DOHH2 (cell line): ENCODE measurements at regions not wholly inside any gene's neighbourhood (a gene's known extent, or its start where the extent isn't known, plus 50 kb on each side); places are given as distances from the start of the nearest gene placed in this dataset.
A peak's percentile ranks its signal among the peaks of the same experiment; 100 is the strongest.

Experiments
- H3F3A ChIP-seq: fragments of 200-600 bp; sonication (generic), shearing (Covaris generic); 2 replicates; pipeline ENCODE4 v1.6.0; 2016; ENCODE audit warnings: antibody characterized with exemption, mild to moderate bottlenecking; ENCODE audit not compliant: control insufficient read depth, insufficient read depth
- H3K27ac ChIP-seq: fragments of 200-600 bp; sonication (generic); 2 replicates; pipeline ENCODE4 v1.5.1; 2014; ENCODE audit warnings: low read depth, mild to moderate bottlenecking, low read length, moderate library complexity
- H3K27me3 ChIP-seq: fragments of 200-600 bp; sonication (generic); 2 replicates; pipeline ENCODE4 v1.6.1; 2014; ENCODE audit warnings: mild to moderate bottlenecking, low read length, mixed read lengths; ENCODE audit not compliant: control insufficient read depth
- H3K36me3 ChIP-seq: fragments of 200-600 bp; sonication (generic); 2 replicates; pipeline ENCODE4 v1.6.1; 2014; ENCODE audit warnings: mild to moderate bottlenecking, low read length, moderate library complexity, mixed read lengths; ENCODE audit not compliant: control insufficient read depth
- H3K4me1 ChIP-seq: fragments of 200-600 bp; sonication (generic); 2 replicates; pipeline ENCODE4 v1.6.1; 2014; ENCODE audit warnings: mild to moderate bottlenecking, low read length, mixed read lengths; ENCODE audit not compliant: control insufficient read depth
- H3K4me2 ChIP-seq: fragments of 200-600 bp; sonication (generic); 2 replicates; pipeline ENCODE4 v1.6.0; 2014; ENCODE audit warnings: mild to moderate bottlenecking, low read length, moderate library complexity
- H3K4me3 ChIP-seq: fragments of 200-600 bp; sonication (generic); 2 replicates; pipeline ENCODE4 v1.5.1; 2014; ENCODE audit warnings: mild to moderate bottlenecking, low read length, mixed read lengths
- H3K79me2 ChIP-seq: fragments of 200-600 bp; sonication (generic); 2 replicates; pipeline ENCODE4 v1.6.1; 2014; ENCODE audit warnings: mild to moderate bottlenecking, low read length, mixed read lengths; ENCODE audit not compliant: control insufficient read depth
- H3K9me2 ChIP-seq: fragments of 200-600 bp; sonication (generic); replicated peaks from 2 replicates; pipeline ENCODE4 v1.6.1; 2014; ENCODE audit warnings: mild to moderate bottlenecking, low read length, mixed read lengths; ENCODE audit not compliant: control insufficient read depth
- H3K9me3 ChIP-seq: fragments of 200-600 bp; sonication (generic); 2 replicates; pipeline ENCODE4 v1.6.1; 2014; ENCODE audit warnings: antibody characterized with exemption, low read length, mixed read lengths; ENCODE audit not compliant: control insufficient read depth, insufficient read depth
- H4K20me1 ChIP-seq: fragments of 200-600 bp; sonication (generic); 2 replicates; pipeline ENCODE4 v1.6.0; 2014; ENCODE audit warnings: low read depth, mild to moderate bottlenecking, antibody characterized with exemption, low read length, moderate library complexity; ENCODE audit not compliant: control insufficient read depth, insufficient read depth
- EZH2phosphoT487 ChIP-seq: fragments of 200-600 bp; sonication (generic); IDR thresholded peaks from 2 replicates; pipeline ENCODE4 v1.6.1; 2017; ENCODE audit warnings: borderline replicate concordance, mild to moderate bottlenecking, antibody characterized with exemption, low read length, moderate library complexity, mixed read lengths
- TF ChIP-seq, protein P1 (sequence below): fragments of 200-600 bp; sonication (generic); IDR thresholded peaks from one replicate; pipeline ENCODE4 v1.5.1; 2014; ENCODE audit warnings: antibody characterized with exemption, mild to moderate bottlenecking, low read depth, low read length; ENCODE audit not compliant: poor library complexity, severe bottlenecking

DNA sequence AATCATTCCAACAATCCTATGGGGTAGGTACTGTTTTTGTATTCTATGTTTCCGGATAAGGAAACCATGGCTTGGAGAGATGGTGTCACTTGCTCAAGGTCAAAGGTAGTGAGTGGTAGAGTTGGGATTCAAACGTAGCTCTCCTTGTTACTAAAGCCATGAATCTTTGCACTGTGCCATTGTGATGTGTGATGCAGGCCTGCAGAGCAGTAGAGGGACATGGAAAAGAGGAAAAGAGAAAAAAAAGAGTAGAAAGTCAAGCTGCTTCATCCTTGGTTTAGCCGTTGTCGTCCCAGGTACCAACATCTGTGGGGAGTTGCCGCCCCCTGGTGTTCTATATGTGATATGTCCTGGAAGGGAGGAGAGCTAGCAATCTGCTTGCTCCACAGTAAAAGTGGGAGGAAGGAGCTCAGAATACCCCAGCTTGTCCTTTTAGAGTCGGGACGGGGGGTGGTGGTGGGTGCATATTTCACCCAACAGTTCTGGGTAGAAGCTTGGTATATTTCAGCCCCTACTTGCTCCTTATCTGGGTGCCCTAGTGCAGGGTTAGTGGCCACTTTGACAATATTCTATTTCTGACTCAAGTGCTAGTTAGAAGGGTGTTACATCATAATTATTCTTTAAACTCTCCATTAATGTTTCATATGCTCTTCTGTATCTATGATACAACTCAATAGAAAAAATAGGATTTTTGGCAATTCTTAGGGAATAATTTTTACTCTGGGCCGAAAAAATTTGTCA is 98.4 kb downstream of the EBNA1BP2 start:
- no peak overlapping the region for H3K4me3 ChIP-seq
- no peaks in the 10 kb centered on the region for H3K79me2 ChIP-seq
- peak overlapping the region; percentile 57 for H3K4me2 ChIP-seq
- H3K9me2 ChIP-seq, result no peaks in the 10 kb centered on the region
- H3K27ac ChIP-seq, result no peak overlapping the region
- H4K20me1 ChIP-seq, result no peaks in the 10 kb centered on the region
- peaks cover 26% of the 10 kb centered on the region for H3K4me1 ChIP-seq
- peaks cover 1% of the 10 kb centered on the region for H3K27me3 ChIP-seq
- H3K36me3 ChIP-seq, result no peaks in the 10 kb centered on the region
- peaks cover 2% of the 10 kb centered on the region; the same call in 1 of the 2 replicates for H3F3A ChIP-seq
- H3K9me3 ChIP-seq, result no peaks in the 10 kb centered on the region
- TF ChIP-seq, protein P1, sequence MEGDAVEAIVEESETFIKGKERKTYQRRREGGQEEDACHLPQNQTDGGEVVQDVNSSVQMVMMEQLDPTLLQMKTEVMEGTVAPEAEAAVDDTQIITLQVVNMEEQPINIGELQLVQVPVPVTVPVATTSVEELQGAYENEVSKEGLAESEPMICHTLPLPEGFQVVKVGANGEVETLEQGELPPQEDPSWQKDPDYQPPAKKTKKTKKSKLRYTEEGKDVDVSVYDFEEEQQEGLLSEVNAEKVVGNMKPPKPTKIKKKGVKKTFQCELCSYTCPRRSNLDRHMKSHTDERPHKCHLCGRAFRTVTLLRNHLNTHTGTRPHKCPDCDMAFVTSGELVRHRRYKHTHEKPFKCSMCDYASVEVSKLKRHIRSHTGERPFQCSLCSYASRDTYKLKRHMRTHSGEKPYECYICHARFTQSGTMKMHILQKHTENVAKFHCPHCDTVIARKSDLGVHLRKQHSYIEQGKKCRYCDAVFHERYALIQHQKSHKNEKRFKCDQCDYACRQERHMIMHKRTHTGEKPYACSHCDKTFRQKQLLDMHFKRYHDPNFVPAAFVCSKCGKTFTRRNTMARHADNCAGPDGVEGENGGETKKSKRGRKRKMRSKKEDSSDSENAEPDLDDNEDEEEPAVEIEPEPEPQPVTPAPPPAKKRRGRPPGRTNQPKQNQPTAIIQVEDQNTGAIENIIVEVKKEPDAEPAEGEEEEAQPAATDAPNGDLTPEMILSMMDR, result peak; percentile 79
- TF ChIP-seq EZH2phosphoT487, result no peak

DNA sequence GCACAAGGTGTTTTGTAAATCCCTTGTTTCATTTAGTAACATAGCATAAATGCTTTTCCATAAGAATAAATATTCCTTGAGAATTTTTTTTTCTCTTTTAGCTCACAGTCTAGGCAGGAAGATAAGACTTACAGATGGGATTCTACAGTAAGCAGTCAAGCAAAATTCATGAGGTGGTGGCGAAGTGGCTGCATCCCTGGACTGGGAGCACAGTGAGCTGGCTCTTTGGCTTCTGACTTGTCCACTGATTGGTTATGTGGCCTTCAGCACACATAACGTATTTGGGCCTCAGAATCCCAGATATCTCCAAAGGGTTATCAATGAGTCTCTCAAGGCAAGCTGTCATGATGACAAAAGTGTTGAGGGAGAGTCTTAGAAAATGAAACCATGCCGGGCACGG is 99.8 kb downstream of the EBNA1BP2 start:
- no peaks in the 10 kb centered on the region for H3K9me2 ChIP-seq
- H3K4me2 ChIP-seq, result peak overlapping the region; percentile 57
- no peaks in the 10 kb centered on the region for H3K36me3 ChIP-seq
- H3K79me2 ChIP-seq, result no peaks in the 10 kb centered on the region
- peaks cover 2% of the 10 kb centered on the region; the same call in 1 of the 2 replicates for H3F3A ChIP-seq
- no peaks in the 10 kb centered on the region for H4K20me1 ChIP-seq
- no peak overlapping the region for H3K27ac ChIP-seq
- H3K4me3 ChIP-seq, result peak overlapping the region; percentile 35
- TF ChIP-seq, protein P1, result no peak
- no peak for TF ChIP-seq EZH2phosphoT487
- H3K4me1 ChIP-seq, result peaks cover 26% of the 10 kb centered on the region
- no peaks in the 10 kb centered on the region for H3K9me3 ChIP-seq
- H3K27me3 ChIP-seq, result peaks cover 7% of the 10 kb centered on the region

DNA sequence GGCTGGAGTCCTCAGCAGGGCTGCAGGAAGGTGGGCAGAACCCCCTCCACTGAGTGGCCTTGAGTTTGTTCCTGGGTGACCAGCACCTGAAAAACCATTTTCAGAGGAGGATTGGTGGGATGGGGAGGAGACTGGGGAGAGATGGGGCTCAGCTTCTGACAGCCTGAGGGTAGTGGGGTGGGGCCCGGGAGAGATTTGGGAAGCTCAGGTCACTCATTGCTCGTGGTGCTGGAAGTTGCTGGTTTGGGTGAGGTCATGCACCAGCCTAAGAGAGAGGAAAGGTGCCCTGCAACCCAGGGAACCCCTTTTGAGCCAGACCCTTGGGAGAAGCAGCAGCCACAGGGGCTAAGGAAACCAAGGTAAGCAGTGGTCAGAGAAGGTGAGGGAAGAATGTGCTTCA is 100.8 kb downstream of the EBNA1BP2 start:
- Histone ChIP-seq H3K27ac (no peak overlapping the region), H3K9me2 (no peaks in the 10 kb centered on the region), H3K4me2 (no peak overlapping the region), H3K79me2 (no peaks in the 10 kb centered on the region), H4K20me1 (no peaks in the 10 kb centered on the region), H3K4me3 (no peak overlapping the region), H3K4me1 (peaks cover 26% of the 10 kb centered on the region), H3K36me3 (no peaks in the 10 kb centered on the region), H3K9me3 (no peaks in the 10 kb centered on the region), H3F3A (peaks cover 2% of the 10 kb centered on the region; the same call in 1 of the 2 replicates), H3K27me3 (peaks cover 7% of the 10 kb centered on the region)
- no peak for TF ChIP-seq EZH2phosphoT487
- TF ChIP-seq, protein P1, result no peak
